GM21723 (cell line): ENCODE measurements at regions not wholly inside any gene's neighbourhood (a gene's known extent, or its start where the extent isn't known, plus 50 kb on each side); places are given as distances from the start of the nearest gene placed in this dataset.

Source experiments
- ATAC-seq: cut with Tn5 transposase; IDR thresholded peaks from one replicate; pipeline ENCODE4 v1.9.1; 2021; ENCODE audit warnings: mild to moderate bottlenecking, moderate library complexity; ENCODE audit not compliant: unreplicated experiment

- no peak for ATAC-seq
These were observed 458.0 kb upstream of the ID2 start for GRCh38 chr2:8223695-8224346.

- no peak for ATAC-seq
These were observed 457.3 kb upstream of the ID2 start for GRCh38 chr2:8224347-8225190.

- ATAC-seq: no peak
These were observed 456.6 kb upstream of the ID2 start for GRCh38 chr2:8225266-8225665.

GRCh38 chr2:8225798-8226197, 456.1 kb upstream of the ID2 start:
- ATAC-seq: no peak

- ATAC-seq: peak; percentile 92
These were observed 452.3 kb upstream of the ID2 start for GRCh38 chr2:8229546-8229986.

GRCh38 chr2:8230466-8230865, 451.4 kb upstream of the ID2 start:
- ATAC-seq: no peak

- ATAC-seq: no peak
These were observed 450.0 kb upstream of the ID2 start for GRCh38 chr2:8231902-8232301.

GRCh38 chr2:8232871-8233270, 449.0 kb upstream of the ID2 start:
- no peak for ATAC-seq

- ATAC-seq: peak; percentile 26
These were observed 447.6 kb upstream of the ID2 start for GRCh38 chr2:8234253-8234652.

- peak; percentile 94 for ATAC-seq
These were observed 447.0 kb upstream of the ID2 start for GRCh38 chr2:8234757-8235374.

- ATAC-seq: no peak
These were observed 446.4 kb upstream of the ID2 start for GRCh38 chr2:8235419-8235818.

- ATAC-seq: no peak
These were observed 445.5 kb upstream of the ID2 start for GRCh38 chr2:8236391-8236790.

GRCh38 chr2:8238521-8239230, 443.2 kb upstream of the ID2 start:
- ATAC-seq: no peak

- no peak for ATAC-seq
These were observed 442.2 kb upstream of the ID2 start for GRCh38 chr2:8239531-8240088.

- no peak for ATAC-seq
These were observed 440.5 kb upstream of the ID2 start for GRCh38 chr2:8241317-8241716.

- ATAC-seq: no peak
These were observed 439.1 kb upstream of the ID2 start for GRCh38 chr2:8242739-8243138.

GRCh38 chr2:8243748-8244400, 438.0 kb upstream of the ID2 start:
- no peak for ATAC-seq

- ATAC-seq: no peak
These were observed 437.2 kb upstream of the ID2 start for GRCh38 chr2:8244639-8245038.

GRCh38 chr2:8246137-8246536, 435.7 kb upstream of the ID2 start:
- ATAC-seq: no peak

GRCh38 chr2:8247905-8248622, 433.8 kb upstream of the ID2 start:
- ATAC-seq: no peak
